G401 (cell line): ENCODE measurements at regions not wholly inside any gene's neighbourhood (a gene's known extent, or its start where the extent isn't known, plus 50 kb on each side); places are given as distances from the start of the nearest gene placed in this dataset.
"Not testable (repeated sequence)": the region's sequence is repeated elsewhere in the genome, so short reads cannot be mapped to it uniquely, and the experiment has no call there.

Source experiments
- DNase-seq: peaks from one replicate; pipeline ENCODE4 v3.0.0-alpha.2; 2015; ENCODE audit warnings: low spot score
- in situ Hi-C: cut with HindIII; loops from 2 replicates; pipeline ENCODE4 v1.10.0; 2016; ENCODE audit warnings: low sequenced_read_pairs, mixed read lengths

DNA sequence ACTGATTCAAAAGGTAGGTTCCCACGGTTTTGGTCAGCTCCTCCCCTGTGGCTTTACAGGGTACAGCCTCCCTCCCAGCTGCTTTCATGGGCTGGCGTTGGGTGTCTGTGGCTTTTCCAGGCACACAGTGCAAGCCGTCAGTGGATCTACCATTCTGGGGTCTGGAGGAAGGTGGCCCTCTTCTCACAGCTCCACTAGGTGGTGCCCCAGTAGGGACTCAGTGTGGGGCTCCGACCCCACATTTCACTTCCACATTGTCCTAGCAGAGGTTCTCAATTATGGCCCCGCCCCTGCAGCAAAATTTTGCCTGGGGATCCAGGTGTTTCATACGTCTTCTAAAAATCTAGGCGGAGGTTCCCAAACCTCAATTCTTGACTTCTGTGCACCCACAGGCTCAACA lies 324.6 kb upstream of the PHF14 start:
- DNase-seq, in situ Hi-C loops: not testable (repeated sequence)

DNA sequence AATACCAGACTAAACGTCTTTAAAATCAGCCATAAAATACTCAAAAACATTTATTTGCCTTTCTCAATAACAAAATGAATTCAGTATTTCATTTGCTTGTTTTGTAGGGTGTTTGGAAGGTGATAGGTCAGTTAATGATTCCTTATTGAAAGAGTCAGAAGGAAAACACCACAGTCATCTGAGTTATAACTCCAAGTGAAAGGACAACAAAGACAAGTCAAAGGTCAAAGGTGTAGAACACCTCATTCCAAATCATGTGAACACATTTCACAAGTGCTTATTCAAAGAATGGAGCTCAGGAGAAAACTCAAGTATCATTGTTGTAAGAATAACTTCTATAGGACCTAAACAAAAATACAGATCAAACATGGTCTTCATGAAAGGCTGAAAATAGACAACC lies 318.6 kb upstream of the PHF14 start:
- DNase-seq, result no peak
- in situ Hi-C loops, result no loop called here

DNA sequence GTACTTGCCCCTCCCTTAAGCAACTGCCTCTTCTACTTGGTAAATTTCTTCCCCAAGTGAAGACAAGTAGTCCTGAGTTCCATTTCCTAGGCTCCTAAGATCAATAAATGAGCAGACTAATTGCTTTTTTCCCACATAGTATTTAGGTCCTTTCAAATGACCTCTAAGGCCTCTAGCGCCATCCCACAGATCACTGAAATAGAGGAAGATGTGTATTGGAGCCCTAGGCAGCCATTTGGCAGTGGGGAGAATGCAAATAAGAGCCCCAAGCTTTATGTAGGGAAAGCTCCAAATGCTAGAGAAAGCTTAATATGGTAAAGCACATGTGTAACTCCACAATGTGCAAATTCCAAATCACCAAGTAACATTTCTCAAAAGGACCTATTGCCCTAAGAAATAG lies 316.5 kb upstream of the PHF14 start:
- DNase-seq, result no peak
- in situ Hi-C loops, result no loop called here

DNA sequence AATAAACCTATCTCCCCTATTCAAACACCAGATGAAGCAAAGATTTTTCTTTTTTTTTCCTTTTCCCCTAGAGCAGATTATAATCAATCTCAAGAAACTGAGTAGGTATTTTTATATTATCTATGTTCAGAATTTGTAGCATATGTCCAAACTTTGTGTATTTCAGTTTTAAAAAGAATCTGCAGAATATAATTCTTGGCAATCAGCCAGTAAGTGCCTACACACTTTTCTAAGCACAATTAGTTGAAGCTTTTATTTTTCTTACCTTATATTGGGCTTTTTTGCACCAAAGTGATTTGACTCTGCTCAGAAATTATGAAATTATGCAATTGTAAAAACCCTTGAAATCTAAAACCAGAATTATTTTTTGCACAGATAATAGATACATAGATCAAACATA lies 315.8 kb upstream of the PHF14 start:
- no peak for DNase-seq
- in situ Hi-C loops, result no loop called here

DNA sequence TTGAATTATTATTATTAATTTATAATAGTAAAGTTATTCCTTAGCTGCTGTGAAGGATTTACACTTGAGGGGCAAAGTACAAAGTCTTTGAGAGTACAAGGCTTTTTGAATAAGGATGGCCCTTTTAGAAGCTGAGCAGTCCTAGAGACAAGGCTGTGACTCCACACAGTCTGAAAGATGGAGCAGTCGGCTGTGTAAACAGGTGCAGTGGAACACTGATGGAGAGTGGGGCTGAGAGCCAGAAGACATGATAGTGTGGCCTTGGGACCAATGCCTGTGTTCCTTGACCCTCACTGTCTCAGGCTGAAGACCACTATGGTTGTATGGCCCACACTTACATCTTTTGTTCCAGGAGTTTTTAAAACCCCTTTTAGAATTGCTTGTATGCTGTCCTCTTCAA lies 311.2 kb upstream of the PHF14 start:
- in situ Hi-C loops, result no loop called here
- peak; percentile 86 for DNase-seq

DNA sequence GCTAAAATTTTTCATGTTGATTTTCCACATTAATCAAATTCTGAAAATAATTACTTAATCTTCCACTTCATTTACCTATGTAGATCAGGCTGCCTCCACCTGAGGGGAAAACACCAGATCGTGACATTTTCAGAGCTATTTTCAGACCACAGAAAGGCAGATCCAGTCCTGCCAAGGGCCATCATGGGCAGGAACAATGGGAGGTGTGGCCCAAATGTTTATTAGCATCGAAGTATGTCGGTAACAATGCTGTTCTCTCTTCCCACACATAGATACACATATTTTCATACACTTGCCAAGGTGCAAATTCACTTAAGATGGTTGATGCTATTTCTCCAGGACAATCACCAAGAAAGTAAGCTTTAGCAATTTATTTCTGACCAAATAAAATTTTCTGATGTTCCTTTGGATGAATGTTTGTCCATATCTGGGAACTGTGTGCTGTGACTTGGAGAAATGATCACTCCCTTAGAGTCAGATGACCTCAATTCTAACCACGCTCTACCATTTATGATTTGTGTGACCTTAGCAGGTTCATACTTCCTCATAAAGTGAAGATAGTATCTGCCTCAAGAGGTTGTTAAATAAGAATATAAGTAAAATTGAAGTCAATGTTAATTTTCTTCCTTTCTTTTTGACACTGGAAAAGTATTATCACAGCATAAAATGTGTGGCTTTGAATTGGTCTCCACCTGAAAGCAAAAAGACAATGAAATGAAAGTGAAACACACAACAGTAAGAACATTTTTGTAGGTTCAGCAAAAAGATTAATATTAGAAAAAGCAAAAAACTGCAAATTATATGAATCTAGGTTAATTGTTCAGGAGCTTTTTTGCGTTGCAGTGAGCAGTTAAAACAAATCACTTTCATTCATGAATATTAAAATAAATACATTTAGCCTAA lies 310.4 kb upstream of the PHF14 start:
- in situ Hi-C loops, result no loop called here
- DNase-seq, result peak; percentile 97

DNA sequence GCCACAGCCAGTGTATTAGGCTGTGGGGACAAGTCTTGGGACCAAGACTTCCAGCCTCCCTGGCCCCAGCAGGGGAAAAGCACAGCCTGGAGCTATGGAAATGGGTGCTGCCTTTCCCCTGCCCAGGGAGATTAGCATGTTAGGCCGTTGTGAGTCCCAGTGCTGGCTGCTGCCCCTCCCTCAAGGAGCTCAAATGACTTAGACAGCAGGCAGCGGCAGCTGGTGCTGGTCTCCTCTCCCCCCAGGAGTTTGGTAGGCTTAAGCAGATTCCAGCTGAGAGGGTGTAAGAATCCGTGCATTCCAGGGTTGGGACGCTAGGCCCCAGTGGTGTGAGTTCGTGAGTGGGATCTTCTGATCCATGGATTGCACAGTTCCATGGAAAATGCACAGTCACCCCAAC lies 301.5 kb upstream of the PHF14 start:
- in situ Hi-C loops, result no loop called here
- DNase-seq, result no peak

DNA sequence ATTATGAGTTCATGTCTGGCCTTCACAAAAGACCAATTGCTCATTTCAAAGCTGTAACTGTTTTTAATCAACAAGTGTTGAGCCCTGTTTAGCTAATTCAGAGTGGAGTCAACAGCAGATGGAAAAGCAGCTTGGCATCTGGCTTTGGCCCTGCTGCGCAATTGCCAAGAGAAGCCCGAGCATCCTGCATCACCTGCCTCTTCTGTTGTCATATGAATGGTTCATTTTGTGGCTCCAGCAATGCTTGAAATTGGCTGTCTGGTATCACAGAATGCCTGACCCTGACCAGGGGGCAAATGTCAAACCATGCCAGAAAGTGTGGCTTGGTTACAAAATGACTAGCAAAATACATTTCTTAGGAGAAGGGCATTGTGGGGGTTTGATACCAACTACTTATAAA lies 296.5 kb upstream of the PHF14 start:
- peak; percentile 98 for DNase-seq
- in situ Hi-C loops, result no loop called here

DNA sequence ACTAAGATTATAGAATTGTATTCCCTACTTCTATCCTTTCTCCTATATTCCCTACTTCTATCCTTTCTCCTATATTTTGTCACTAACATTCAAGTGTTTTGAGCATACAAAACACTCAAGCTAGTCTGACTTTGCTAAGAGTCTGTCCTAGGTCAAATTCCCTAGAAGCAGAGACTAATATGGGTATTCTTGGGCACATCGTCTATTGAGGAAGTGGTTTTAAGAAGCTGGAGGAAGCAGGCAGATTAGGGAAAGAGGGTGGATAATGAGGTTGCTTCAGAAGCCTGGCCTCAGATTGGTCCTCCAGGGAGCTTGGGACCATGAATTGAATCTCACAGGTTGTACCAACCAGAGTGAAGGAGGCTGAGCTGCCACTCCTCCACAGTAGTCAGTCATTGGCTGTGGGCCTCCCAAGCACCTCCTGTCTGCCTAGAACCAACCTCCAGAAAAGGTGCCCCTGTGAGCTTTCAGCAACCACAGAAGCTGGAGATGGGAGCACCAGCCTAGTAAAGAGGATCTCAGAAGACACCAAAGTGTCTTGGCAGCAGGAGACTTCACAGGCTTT lies 295.9 kb upstream of the PHF14 start:
- DNase-seq, result no peak
- in situ Hi-C loops, result no loop called here

DNA sequence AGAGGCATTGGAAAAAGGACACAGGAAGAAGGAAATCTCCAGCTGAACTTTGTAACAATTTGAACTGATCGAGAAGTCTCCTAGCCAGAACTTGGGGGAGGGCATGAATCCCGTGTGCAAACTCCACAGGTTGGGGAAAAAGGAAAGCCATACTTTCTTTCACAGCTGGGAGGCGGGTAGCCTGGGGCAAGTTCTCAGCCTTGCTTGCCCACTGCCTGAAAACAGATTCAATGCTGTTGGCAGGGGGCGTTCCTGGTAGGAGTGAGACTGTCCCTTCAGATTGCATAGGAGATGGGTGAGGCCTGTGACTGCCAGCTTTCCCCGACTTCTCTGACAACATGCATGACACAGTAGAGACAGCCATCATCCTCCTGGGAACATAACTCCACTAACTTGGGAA lies 289.1 kb upstream of the PHF14 start:
- in situ Hi-C loops, result no loop called here
- no peak for DNase-seq

DNA sequence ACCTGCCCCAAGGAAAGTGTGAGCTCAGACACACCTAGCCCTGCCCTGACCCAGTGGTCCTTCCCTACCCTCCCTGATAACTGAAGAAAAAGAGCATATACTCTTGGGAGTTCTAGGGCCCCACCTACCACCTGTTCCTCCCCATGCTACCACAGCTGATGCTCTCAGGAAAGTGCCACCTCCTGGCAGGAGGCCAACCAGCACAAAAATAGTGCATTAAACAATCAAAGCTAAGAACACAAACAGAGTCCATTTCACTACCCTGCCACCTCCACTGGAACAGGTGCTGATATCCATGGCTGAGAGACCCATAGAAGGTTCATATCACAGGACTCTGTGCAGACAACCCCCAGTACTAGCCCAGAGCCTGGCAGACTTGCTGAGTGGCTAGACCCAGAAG lies 288.6 kb upstream of the PHF14 start:
- in situ Hi-C loops, result no loop called here

DNA sequence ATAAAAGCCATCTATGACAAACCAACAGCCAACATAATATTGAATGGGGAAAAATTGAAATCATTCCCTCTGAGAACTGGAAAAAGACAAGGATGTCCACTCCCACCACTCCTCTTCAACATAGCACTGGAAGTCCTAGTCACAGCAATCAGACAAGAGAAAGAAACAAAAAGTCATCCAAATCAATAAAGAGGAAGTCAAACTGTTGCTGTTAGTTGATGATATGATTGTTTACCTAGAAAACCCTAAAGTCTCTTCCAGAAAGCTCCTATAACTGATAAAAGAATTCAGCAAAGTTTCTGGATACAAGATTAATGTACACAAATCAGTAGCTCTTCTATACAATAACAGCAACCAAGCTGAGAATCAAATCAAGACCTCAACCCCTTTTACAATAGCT lies 285.1 kb upstream of the PHF14 start:
- in situ Hi-C loops, result no loop called here
- no peak for DNase-seq

More for the DNA sequence above, 288.6 kb upstream of the PHF14 start:
- no peak for DNase-seq

DNA sequence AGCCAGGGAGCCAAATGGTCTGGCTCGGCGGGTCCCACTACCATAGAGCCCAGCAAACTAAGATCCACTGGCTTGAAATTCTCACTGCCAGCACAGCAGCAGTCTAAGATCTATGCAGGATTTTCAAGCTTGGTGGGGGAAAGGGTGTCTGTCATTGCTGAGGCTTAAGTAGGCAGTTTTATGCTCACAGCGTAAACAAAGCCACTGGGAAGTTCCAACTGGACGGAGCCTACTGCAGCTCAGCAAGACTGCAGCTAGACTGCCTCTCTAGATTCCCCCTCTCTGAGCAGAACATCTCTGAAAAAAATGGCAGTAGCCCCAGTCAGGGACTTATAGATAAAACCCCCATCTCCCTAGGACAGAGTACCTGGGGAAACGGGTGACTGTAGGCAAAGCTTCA lies 277.6 kb upstream of the PHF14 start:
- DNase-seq, result no peak
- in situ Hi-C loops, result no loop called here

DNA sequence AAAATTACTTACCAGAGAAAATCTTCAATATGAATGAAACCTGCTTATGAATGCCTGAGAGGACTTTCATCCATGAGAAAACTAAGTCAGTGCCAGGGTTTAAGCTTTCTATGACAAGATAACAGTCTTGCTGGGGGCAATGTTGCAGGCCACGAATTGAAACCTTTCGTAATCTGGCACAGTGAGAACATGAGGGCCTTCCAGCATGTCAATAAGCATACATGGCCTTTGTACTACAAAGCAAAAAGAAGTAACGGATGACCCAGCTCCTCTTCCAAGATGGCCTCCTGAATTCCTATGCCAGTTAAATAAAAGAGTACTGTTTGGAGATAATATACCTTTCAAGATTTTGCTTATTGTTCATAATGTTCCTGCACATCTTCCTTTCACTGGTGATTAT lies 270.6 kb upstream of the PHF14 start:
- in situ Hi-C loops, result no loop called here
- no peak for DNase-seq

DNA sequence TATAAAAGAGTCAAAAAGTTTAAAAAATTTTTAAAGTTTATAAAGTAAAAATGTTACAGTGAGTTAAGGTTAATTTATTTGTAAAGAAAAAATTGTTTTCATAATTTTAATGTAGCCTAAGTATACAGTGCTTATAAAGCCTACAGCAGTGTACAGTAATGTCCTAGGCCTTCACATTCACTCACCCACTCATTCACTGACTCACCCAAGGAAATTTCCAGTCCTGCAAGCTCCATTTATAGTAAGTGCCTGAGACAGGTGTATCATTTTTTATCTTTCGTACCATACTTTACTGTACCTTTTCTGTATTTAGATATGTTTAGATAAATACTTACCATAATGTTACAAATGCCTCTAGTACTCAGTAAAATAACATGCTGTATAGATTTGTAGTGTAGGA lies 269.7 kb upstream of the PHF14 start:
- in situ Hi-C loops, result no loop called here
- DNase-seq, result no peak

DNA sequence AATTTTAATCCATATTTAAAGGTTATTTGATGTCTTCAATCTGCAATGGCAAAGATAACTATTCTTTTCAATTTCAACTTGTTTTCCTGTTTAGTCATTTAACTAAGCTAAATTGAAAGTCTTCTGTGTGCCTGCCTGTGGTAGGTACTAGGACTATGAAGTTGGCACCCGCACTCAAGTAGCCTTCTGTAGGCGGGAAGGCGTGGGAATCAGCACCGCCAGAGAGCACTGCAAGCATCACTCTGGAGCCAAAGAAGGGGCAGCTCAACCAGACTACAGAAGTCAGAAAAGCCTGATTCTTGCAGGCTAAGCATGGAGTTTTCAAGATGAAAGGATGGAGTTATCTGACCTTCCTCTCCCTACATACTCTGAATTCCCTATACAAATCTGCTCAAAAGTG lies 269.0 kb upstream of the PHF14 start:
- in situ Hi-C loops, result no loop called here
- DNase-seq, result no peak

DNA sequence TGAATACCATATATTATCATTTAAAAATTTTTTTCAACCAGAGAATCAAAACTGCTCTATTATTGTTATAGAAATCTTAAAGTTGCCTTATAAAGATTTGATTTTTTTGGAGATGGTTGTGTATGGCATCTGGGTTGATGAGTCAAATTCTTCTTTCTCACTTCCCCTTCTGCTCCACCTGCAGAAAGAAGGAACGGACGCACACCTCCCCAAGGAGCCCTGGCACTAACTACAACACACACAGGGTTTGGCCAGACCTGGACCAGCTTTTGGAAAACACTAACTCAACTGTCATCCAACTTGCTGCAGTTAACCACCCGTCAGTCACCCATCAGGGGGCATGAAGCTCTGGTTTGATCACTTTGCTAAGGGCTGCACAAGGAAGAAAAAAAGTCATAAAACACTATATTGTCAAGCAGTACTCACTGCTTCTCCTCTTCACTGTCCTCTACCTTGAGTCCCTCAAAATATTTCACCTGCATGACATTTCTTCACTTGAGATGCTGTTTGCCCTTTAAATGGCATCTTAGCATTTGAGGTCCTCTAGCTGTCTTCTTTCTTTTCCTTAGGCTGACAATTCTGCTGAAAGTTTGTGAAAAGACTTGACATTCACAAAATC lies 266.7 kb upstream of the PHF14 start:
- DNase-seq, result peak; percentile 54
- in situ Hi-C loops, result no loop called here

DNA sequence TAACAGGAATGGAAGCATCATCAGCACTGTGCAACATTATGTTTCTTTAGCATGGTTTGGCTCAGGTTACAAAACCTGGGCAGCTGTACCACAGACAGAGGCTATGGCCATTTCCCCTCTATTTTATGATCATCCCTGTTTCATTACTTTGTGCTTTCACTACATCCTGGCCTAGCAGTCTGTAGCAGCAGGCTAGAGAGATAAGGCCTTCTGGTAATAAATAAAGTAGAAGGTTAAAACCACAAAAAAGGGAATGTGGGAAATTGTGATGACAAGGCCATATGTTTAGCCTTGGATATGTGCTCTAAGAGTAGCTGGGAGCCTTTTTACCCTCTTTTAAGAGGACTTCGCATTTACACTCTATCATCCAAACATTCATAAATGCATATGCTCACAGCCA lies 266.2 kb upstream of the PHF14 start:
- in situ Hi-C loops, result no loop called here
- DNase-seq, result peak; percentile 63

DNA sequence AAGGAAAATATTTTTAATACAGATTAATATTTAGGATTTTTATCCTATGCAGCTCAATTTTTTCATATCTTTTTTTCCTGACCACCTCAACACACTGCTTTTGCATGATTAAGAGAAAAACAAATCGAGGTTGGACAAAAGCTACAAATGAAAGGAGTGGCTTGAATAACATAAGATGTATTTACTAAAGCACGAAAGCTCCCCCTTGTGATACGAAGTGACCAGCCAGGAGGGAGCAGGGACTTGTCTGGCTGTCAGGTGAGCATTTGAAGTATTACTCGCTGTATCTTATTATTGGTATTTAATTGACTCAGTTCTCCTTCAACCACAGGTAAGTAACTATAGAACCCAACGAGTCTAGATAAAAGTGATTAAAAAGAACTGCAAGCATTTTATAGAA lies 265.2 kb upstream of the PHF14 start:
- in situ Hi-C loops, result no loop called here

DNA sequence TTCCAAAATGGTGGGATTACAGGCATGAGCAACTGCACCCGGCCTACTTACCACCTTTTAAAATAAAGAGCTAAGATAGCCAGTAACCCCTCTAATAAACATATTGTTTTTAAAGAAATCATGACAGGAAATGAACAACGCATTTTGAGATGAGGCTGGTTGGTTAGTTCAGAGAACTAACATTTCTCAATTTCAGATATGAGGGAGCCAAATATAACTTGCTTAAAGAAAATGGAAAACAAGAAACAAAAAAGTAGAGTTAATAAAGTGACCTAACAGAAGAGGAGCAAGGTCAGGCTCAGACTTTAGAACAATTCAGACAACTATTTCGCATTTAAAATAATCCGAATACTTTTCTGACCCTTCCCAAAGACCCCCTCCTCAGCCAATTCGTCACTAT lies 254.9 kb upstream of the PHF14 start:
- in situ Hi-C loops, result no loop called here

More for the DNA sequence above, 265.2 kb upstream of the PHF14 start:
- peak; percentile 84 for DNase-seq

DNA sequence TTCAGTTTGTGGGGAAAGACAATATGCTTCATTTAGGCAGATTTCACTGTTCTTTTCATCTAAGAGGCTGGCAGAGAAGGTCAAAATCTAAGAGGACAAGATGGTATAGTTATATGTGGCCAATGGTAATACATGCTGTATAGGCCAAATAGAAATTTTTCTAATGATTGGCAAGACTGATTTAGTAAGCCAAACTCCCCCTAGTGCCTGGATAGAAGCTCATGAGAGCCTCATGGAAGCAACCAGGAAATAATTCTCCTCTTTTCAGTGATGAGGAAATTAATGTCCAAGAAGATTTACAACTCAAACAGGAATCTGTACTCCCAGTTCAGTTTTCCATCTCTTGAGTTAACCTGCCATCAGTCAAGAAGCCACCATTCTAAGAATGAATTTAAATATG lies 253.6 kb upstream of the PHF14 start:
- in situ Hi-C loops, result no loop called here
- no peak for DNase-seq

More for the DNA sequence above, 254.9 kb upstream of the PHF14 start:
- DNase-seq, result no peak
